SKM-1 treated with dmso at 0.1 percent for 144 hours (cell line): ENCODE measurements at regions not wholly inside any gene's neighbourhood (a gene's known extent, or its start where the extent isn't known, plus 50 kb on each side); places are given as distances from the start of the nearest gene placed in this dataset.
"Not testable (repeated sequence)": the region's sequence is repeated elsewhere in the genome, so short reads cannot be mapped to it uniquely, and the experiment has no call there.

Experiments
- DNase-seq: peaks from one replicate; lab custom pipeline; 2025; ENCODE audit not compliant: unreplicated experiment; lab: John Stamatoyannopoulos, UW

DNA sequence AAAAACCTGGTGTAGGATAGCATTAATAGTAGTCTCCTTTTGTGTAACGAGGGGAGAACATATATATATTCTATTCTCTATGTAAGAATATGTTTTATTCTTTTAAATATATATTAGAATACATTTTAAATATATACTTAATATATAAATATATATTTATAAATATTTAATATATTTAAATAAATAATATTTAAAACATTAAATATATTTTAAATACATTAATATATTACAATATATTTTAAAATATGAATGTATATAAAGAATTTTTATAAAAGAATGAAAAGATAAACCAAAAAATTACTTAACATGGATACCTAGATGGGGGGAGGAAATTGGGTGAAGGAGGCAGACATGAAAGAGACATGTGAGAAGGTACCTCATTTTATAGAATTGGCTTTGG, 53.0 kb upstream of the ZNF831 start:
- no peak for DNase-seq

DNA sequence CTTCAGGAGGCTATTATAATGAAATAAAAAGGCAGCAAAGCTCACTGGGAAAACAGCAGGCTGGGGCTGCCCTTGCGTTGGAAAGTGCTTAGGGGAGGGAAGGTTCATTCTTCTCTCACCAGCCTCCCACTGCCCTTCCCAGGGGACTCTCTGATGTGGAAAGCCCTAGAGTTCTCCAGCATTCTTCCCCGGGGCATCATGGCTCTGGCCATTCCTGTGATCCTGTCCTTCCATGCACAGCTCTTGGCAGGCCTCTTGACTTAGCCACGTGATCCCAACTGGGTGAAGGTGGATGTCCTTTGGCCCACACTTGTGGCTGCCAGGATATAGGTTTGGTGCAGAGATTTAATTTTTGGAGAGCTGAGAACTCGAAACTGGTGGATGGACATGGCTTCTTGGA, 58.0 kb upstream of the ZNF831 start:
- DNase-seq, result no peak

DNA sequence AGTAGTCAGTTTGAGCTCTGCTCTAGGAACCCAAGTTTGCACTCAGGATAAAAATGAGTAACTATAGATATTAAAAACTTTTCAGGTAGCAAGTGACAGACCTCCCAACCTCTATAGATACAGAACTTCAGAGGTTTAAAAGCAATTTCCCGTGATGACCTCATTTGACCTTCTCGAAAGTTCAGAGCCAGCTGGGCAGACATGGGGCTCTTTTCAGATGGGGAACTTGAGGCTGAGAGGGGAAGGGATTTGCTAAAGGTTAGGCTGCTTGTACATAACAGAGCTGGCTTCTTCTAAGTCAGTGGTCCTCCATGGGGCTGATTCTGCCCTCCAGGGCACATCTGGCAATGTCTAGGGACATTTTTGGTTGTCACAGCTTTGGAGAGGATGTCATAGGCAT, 58.8 kb upstream of the ZNF831 start:
- no peak for DNase-seq

DNA sequence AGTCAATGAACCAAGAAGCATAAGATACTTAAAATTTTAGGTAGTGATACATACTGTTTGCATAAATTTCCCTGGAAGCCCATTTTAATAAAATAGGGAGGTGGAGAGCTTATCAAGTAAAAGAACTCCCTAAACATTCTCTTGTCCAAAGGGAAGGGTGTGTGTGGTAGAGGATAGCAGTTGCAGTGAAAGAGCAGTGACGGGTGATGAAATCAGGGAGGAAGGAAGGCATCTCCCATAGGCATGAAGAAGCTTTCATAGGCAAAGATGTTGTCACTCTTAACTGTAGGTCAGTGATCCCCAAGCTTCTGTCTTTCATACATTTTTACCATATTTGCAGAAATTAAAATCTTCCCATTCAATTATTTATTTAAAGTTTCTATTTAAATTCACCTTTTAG, 60.0 kb upstream of the ZNF831 start:
- DNase-seq, result no peak

DNA sequence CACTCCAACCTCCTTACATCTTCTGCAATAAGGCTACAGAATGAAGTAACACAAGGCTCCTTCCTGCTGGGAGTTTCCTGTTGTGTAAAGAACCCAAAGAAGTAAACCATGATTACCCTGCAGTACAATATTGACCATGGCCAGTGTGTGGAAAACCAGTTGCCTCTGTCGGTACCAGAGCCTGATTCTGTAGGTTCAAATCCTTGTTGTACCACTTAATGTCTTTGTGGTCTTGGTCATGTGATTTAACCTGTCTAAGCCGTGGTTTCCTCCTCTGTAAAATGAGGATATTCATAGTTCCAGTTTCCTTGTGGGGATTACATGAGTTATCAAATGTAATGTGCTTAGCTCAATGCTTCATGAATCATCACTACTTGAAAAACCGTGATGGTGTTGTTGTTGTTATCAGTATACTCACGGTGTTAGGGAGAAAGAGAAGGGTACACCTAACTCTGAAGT, 60.3 kb upstream of the PRELID3B start:
- peak; percentile 39 for DNase-seq

DNA sequence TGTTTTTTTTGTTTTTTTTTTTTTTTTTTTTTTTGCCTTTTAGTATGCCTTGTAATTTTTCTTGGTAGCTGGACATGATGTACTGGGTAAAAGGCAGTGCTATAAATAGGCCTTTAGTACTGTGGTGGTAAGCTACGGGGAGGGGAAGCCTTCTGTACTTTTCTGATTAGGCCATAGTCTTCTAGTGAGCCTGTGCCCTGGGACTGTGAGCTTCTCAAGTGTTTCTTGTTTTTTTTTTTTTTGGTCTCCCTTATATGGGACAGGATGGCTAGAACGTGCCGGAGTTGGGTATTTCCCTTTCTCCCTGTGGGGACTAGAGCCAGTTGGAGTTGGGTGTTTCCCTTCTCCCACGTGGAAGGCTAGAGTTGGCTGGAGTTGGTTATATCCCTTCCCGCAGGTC, 59.4 kb upstream of the PRELID3B start:
- no peak for DNase-seq

DNA sequence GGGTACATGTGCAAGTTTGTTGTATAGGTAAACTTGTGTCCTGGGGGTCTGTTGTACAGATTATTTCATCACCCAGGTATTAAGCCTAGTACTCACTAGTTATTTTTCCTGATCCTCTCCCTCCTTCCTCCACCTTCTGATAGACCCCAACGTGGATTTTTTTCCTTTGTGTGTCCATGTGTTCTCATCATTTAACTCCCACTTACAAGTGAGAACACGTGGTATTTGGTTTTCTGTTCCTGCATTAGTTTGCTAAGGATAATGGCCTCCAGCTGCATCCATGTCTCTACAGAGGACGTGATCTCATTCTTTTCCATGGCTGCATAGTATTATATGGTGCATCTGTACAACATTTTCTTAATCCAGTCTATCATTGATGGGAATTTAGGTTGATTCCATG, 57.3 kb upstream of the PRELID3B start:
- DNase-seq, result not testable (repeated sequence)

DNA sequence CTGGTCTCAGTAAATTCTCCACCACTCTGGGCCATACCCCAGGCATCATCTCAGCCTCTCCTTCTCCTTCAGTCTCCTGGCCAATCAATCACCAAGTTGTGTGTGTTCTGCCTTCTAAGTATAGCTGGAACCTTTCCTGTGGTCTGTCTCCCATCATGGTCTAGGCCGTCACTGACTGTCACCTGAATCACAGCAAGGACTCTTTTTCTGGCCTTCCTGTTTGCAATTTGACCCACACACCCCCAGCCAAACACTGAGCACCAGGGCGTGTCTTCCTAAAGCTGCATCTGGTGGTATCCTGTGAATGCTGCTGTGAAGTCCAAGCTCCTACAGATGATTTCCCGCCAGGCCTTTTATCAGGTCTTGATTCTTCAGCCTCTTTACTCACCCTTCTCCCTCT, 52.6 kb upstream of the PRELID3B start:
- DNase-seq, result no peak

DNA sequence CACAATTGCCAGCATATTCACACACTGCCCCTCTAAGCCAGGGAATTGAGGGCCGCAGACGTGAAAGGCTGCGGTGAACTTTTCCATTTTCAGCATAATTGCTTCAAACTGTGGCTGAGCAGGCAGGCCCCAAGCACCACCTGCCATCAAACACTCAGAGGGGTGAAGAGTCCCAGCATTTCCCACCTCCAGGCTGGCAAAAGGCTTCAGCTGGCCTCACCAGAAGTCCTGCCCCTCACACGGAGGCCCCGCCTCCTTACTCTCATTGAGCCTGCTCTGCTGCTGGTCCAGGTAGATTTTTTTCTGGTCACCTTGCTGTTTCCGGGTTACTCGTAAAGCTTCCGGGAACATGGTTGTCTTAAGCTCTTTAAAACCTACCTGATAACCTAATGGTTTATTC, 52.0 kb upstream of the PRELID3B start:
- DNase-seq, result no peak
